HepG2 (cell line): ENCODE measurements at regions not wholly inside any gene's neighbourhood (a gene's known extent, or its start where the extent isn't known, plus 50 kb on each side); places are given as distances from the start of the nearest gene placed in this dataset.

Experiments
- FOXK1 ChIP-seq: sonication (generic); formaldehyde crosslinking; IDR thresholded peaks from 2 replicates; pipeline ENCODE4 v1.4.0; 2020; ENCODE audit warnings: low read depth, missing genetic modification reagents, borderline replicate concordance
- GFI1 ChIP-seq: sonication (generic); formaldehyde crosslinking; IDR thresholded peaks from 2 replicates; pipeline ENCODE4 v1.5.0; 2020; ENCODE audit warnings: missing genetic modification reagents, mild to moderate bottlenecking, borderline replicate concordance
- HDAC2 ChIP-seq: sonication (generic); formaldehyde crosslinking; IDR thresholded peaks from 2 replicates; pipeline ENCODE4 v1.4.0; 2020; ENCODE audit warnings: missing genetic modification reagents
- HNRNPK ChIP-seq: fragments of 200-400 bp; formaldehyde crosslinking; IDR thresholded peaks from 2 replicates; pipeline ENCODE4 v1.6.1; 2018; ENCODE audit warnings: low read length, low read depth, moderate library complexity, mild to moderate bottlenecking; ENCODE audit not compliant: poor library complexity, severe bottlenecking
- KDM3A ChIP-seq: IDR thresholded peaks from 2 replicates; pipeline ENCODE4 v1.6.1; 2018; ENCODE audit warnings: low read depth, missing compliant biosample characterization
- MED8 ChIP-seq: sonication (generic); formaldehyde crosslinking; IDR thresholded peaks from 2 replicates; pipeline ENCODE4 v1.8.1; 2023; ENCODE audit warnings: mild to moderate bottlenecking, missing genetic modification reagents; ENCODE audit not compliant: insufficient replicate concordance
- MEIS1 ChIP-seq: sonication (generic); formaldehyde crosslinking; IDR thresholded peaks from 2 replicates; pipeline ENCODE4 v1.9.0; 2021; ENCODE audit warnings: mild to moderate bottlenecking, missing genetic modification reagents, moderate library complexity, borderline replicate concordance
- NR2F2 ChIP-seq: IDR thresholded peaks from 2 replicates; pipeline ENCODE4 v1.6.1; 2012; ENCODE audit warnings: low read depth, inconsistent platforms, borderline replicate concordance
- PHF21A ChIP-seq: sonication (generic); formaldehyde crosslinking; IDR thresholded peaks from 2 replicates; pipeline ENCODE4 v1.5.0; 2020; ENCODE audit warnings: mild to moderate bottlenecking, missing genetic modification reagents
- SAP130 ChIP-seq: IDR thresholded peaks from 2 replicates; pipeline ENCODE4 v1.6.1; 2016; ENCODE audit warnings: low read depth
- TFDP1 ChIP-seq: IDR thresholded peaks from 2 replicates; pipeline ENCODE4 v1.6.1; 2016; ENCODE audit warnings: missing compliant biosample characterization, missing genetic modification reagents, borderline replicate concordance
- ZBED4 ChIP-seq: sonication (generic); formaldehyde crosslinking; IDR thresholded peaks from 2 replicates; pipeline ENCODE4 v1.4.0; 2020; ENCODE audit warnings: missing genetic modification reagents, borderline replicate concordance
- ZNF350 ChIP-seq: sonication (generic); formaldehyde crosslinking; IDR thresholded peaks from 2 replicates; pipeline ENCODE4 v1.4.0; 2020; ENCODE audit warnings: mild to moderate bottlenecking, low read depth, missing genetic modification reagents, borderline replicate concordance
- ZNF501 ChIP-seq: sonication (generic); formaldehyde crosslinking; IDR thresholded peaks from 2 replicates; pipeline ENCODE4 v1.5.1; 2020; ENCODE audit warnings: mild to moderate bottlenecking, moderate library complexity, missing genetic modification reagents
- ZNF574 ChIP-seq: sonication (generic); formaldehyde crosslinking; IDR thresholded peaks from 2 replicates; pipeline ENCODE4 v1.4.0; 2020; ENCODE audit warnings: missing genetic modification reagents
- ZNF710 ChIP-seq: sonication (generic); formaldehyde crosslinking; IDR thresholded peaks from 2 replicates; pipeline ENCODE4 v1.5.0; 2020; ENCODE audit warnings: mild to moderate bottlenecking, missing genetic modification reagents, borderline replicate concordance
- ZNF772 ChIP-seq: sonication (generic); formaldehyde crosslinking; IDR thresholded peaks from 2 replicates; pipeline ENCODE4 v1.5.0; 2020; ENCODE audit warnings: mild to moderate bottlenecking, missing genetic modification reagents

- peak; percentile 49; the same call in 1 of the 2 replicates for TF ChIP-seq TFDP1 (CRISPR knock-in tag)
- peak; percentile 91; the same call in 1 of the 2 replicates for TF ChIP-seq ZBED4 (CRISPR knock-in tag)
- TF ChIP-seq ZNF710 (CRISPR knock-in tag), result peak; percentile 61; the same call in 1 of the 2 replicates
- TF ChIP-seq ZNF350, result peak; percentile 52; the same call in 1 of the 2 replicates
- peak; percentile 63; the same call in 1 of the 2 replicates for TF ChIP-seq ZNF501 (CRISPR knock-in tag)
- TF ChIP-seq MED8 (CRISPR knock-in tag), result no peak
- TF ChIP-seq HDAC2 (CRISPR knock-in tag), result peak; percentile 84
- TF ChIP-seq ZNF574 (CRISPR knock-in tag), result peak; percentile 60
- TF ChIP-seq GFI1 (CRISPR knock-in tag), result peak; percentile 27; the same call in 1 of the 2 replicates
- 0 out of 2 replicates have a peak, but pooled peaks have one; percentile 33 for TF ChIP-seq MEIS1 (CRISPR knock-in tag)
- peak; percentile 39; the same call in 1 of the 2 replicates for TF ChIP-seq PHF21A (CRISPR knock-in tag)
- peak; percentile 77 for TF ChIP-seq KDM3A (CRISPR knock-in tag)
- no peak for TF ChIP-seq HNRNPK
- peak; percentile 59; the same call in 1 of the 2 replicates for TF ChIP-seq NR2F2
- TF ChIP-seq SAP130 (CRISPR knock-in tag), result peak; percentile 88
- peak; percentile 46; the same call in 1 of the 2 replicates for TF ChIP-seq FOXK1
- TF ChIP-seq ZNF772 (CRISPR knock-in tag), result peak; percentile 60; the same call in 1 of the 2 replicates
Measured at GRCh38 chr3:194075802-194076460, 60.0 kb upstream of the HES1 start (continued).
